WTC11 (cell line): ENCODE measurements at regions not wholly inside any gene's neighbourhood (a gene's known extent, or its start where the extent isn't known, plus 50 kb on each side); places are given as distances from the start of the nearest gene placed in this dataset.

Experiments used
- ATF3 ChIP-seq: sonication (generic); formaldehyde crosslinking; conservative IDR thresholded peaks from 2 replicates; pipeline ENCODE4 v1.8.1; 2022; ENCODE audit warnings: mild to moderate bottlenecking, missing genetic modification reagents
- CREM ChIP-seq: sonication (generic); formaldehyde crosslinking; IDR thresholded peaks from 2 replicates; pipeline ENCODE4 v1.8.1; 2022; ENCODE audit warnings: mild to moderate bottlenecking, missing genetic modification reagents, moderate library complexity
- CTCF ChIP-seq: fragments of 200-600 bp; IDR thresholded peaks from 2 replicates; pipeline ENCODE4 v1.8.0; 2022; ENCODE audit warnings: antibody characterized with exemption
- GABPB1 ChIP-seq: sonication (generic); formaldehyde crosslinking; IDR thresholded peaks from 2 replicates; pipeline ENCODE4 v1.8.1; 2023; ENCODE audit warnings: mild to moderate bottlenecking, missing genetic modification reagents
- HMGA2 ChIP-seq: fragments of 250-450 bp; sonication (Bioruptor Pico); IDR thresholded peaks from 2 replicates; pipeline ENCODE4 v1.4.0; 2021; ENCODE audit warnings: mild to moderate bottlenecking, moderate library complexity
- HMGXB4 ChIP-seq: sonication (generic); formaldehyde crosslinking; IDR thresholded peaks from 2 replicates; pipeline ENCODE4 v1.8.1; 2023; ENCODE audit warnings: mild to moderate bottlenecking, moderate library complexity, missing genetic modification reagents
- MAX ChIP-seq: sonication (generic); formaldehyde crosslinking; IDR thresholded peaks from 2 replicates; pipeline ENCODE4 v1.8.0; 2022; ENCODE audit warnings: mild to moderate bottlenecking, missing genetic modification reagents
- SMAD4 ChIP-seq: sonication (generic); formaldehyde crosslinking; IDR thresholded peaks from 2 replicates; pipeline ENCODE4 v1.8.0; 2022; ENCODE audit warnings: mild to moderate bottlenecking, missing genetic modification reagents
- TCF7 ChIP-seq: sonication (generic); formaldehyde crosslinking; IDR thresholded peaks from 2 replicates; pipeline ENCODE4 v1.8.0; 2022; ENCODE audit warnings: mild to moderate bottlenecking, low read depth, missing genetic modification reagents, moderate library complexity
- USF1 ChIP-seq: sonication (generic); formaldehyde crosslinking; IDR thresholded peaks from 2 replicates; pipeline ENCODE4 v1.8.0; 2022; ENCODE audit warnings: mild to moderate bottlenecking, missing genetic modification reagents
- TF ChIP-seq, protein P1 (sequence below): sonication (generic); formaldehyde crosslinking; IDR thresholded peaks from 2 replicates; pipeline ENCODE4 v1.8.1; 2022; ENCODE audit warnings: low read depth, mild to moderate bottlenecking, moderate library complexity, missing genetic modification reagents, borderline replicate concordance
- TF ChIP-seq, protein P2 (sequence below): sonication (generic); formaldehyde crosslinking; IDR thresholded peaks from 2 replicates; pipeline ENCODE4 v1.8.1; 2023; ENCODE audit warnings: mild to moderate bottlenecking, missing genetic modification reagents, borderline replicate concordance

- no peak for TF ChIP-seq USF1 (CRISPR knock-in tag)
- TF ChIP-seq TCF7 (CRISPR knock-in tag): no peak
- TF ChIP-seq HMGA2: no peak
- TF ChIP-seq MAX (CRISPR knock-in tag): no peak
- no peak for TF ChIP-seq ATF3 (CRISPR knock-in tag)
- TF ChIP-seq, protein P1, sequence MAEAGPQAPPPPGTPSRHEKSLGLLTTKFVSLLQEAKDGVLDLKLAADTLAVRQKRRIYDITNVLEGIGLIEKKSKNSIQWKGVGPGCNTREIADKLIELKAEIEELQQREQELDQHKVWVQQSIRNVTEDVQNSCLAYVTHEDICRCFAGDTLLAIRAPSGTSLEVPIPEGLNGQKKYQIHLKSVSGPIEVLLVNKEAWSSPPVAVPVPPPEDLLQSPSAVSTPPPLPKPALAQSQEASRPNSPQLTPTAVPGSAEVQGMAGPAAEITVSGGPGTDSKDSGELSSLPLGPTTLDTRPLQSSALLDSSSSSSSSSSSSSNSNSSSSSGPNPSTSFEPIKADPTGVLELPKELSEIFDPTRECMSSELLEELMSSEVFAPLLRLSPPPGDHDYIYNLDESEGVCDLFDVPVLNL (CRISPR knock-in tag): no peak
- no peak for TF ChIP-seq CREM (CRISPR knock-in tag)
- TF ChIP-seq, protein P2, sequence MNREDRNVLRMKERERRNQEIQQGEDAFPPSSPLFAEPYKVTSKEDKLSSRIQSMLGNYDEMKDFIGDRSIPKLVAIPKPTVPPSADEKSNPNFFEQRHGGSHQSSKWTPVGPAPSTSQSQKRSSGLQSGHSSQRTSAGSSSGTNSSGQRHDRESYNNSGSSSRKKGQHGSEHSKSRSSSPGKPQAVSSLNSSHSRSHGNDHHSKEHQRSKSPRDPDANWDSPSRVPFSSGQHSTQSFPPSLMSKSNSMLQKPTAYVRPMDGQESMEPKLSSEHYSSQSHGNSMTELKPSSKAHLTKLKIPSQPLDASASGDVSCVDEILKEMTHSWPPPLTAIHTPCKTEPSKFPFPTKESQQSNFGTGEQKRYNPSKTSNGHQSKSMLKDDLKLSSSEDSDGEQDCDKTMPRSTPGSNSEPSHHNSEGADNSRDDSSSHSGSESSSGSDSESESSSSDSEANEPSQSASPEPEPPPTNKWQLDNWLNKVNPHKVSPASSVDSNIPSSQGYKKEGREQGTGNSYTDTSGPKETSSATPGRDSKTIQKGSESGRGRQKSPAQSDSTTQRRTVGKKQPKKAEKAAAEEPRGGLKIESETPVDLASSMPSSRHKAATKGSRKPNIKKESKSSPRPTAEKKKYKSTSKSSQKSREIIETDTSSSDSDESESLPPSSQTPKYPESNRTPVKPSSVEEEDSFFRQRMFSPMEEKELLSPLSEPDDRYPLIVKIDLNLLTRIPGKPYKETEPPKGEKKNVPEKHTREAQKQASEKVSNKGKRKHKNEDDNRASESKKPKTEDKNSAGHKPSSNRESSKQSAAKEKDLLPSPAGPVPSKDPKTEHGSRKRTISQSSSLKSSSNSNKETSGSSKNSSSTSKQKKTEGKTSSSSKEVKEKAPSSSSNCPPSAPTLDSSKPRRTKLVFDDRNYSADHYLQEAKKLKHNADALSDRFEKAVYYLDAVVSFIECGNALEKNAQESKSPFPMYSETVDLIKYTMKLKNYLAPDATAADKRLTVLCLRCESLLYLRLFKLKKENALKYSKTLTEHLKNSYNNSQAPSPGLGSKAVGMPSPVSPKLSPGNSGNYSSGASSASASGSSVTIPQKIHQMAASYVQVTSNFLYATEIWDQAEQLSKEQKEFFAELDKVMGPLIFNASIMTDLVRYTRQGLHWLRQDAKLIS: no peak
- no peak for TF ChIP-seq CTCF
- no peak for TF ChIP-seq GABPB1
- no peak for TF ChIP-seq SMAD4 (CRISPR knock-in tag)
- TF ChIP-seq HMGXB4 (CRISPR knock-in tag): no peak
Observed at GRCh38 chrX:39201305-39201990, 400.2 kb downstream of the MID1IP1 start.
